ENCODE measurements at regions not wholly inside any gene's neighbourhood (a gene's known extent, or its start where the extent isn't known, plus 50 kb on each side); places are given as distances from the start of the nearest gene placed in this dataset.

DNA sequence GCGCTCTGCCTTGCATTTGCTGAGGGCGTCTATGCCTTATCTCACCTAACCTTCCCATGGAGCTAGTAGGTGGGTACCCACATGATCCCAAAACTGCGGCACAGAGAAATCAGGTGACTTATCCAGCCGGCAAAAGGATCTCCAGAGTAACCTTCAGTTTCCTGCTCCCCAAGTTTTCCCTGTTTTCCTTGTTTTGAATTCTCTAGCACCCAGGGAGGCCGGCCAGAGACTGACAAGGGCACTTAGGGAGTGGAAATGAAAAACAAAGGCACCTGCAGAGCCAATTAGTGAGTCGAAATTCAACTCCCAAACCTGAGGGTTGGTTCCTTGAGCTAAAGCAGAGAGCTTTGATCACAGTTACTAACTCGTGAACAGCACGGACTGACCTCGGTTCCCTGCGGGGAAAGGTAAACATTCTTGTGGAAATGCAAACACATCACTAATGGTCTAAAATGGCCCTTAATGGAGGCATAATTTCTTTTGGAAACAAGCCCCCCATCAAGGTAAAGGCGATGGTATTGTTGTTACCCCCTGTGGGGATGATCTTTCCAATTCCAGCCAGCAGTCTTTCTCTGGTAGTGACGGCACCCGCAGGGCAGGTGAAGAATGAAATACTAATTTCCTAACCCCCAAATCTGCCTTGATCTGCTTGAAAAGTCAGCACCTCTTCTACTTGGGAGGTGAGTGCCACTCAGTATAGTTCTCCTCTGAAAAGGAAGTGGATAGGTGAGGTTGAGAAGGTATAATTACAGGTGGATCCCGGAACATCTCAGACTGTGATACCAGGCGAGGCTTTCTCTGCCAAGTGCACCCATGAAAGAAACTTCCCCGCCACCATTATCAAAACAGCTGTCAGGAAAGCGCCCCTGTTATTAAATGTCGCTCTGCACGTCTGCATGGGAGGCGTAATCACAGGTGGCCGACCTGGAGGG, 365.6 kb upstream of the AUTS2 start:
- TF ChIP-seq, protein P1, sequence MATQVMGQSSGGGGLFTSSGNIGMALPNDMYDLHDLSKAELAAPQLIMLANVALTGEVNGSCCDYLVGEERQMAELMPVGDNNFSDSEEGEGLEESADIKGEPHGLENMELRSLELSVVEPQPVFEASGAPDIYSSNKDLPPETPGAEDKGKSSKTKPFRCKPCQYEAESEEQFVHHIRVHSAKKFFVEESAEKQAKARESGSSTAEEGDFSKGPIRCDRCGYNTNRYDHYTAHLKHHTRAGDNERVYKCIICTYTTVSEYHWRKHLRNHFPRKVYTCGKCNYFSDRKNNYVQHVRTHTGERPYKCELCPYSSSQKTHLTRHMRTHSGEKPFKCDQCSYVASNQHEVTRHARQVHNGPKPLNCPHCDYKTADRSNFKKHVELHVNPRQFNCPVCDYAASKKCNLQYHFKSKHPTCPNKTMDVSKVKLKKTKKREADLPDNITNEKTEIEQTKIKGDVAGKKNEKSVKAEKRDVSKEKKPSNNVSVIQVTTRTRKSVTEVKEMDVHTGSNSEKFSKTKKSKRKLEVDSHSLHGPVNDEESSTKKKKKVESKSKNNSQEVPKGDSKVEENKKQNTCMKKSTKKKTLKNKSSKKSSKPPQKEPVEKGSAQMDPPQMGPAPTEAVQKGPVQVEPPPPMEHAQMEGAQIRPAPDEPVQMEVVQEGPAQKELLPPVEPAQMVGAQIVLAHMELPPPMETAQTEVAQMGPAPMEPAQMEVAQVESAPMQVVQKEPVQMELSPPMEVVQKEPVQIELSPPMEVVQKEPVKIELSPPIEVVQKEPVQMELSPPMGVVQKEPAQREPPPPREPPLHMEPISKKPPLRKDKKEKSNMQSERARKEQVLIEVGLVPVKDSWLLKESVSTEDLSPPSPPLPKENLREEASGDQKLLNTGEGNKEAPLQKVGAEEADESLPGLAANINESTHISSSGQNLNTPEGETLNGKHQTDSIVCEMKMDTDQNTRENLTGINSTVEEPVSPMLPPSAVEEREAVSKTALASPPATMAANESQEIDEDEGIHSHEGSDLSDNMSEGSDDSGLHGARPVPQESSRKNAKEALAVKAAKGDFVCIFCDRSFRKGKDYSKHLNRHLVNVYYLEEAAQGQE (IDR thresholded peaks at IDR 0.05; ENCODE audit: insufficient read depth in 1 of 2, low read depth in 2 of 2, low read length in 2 of 2), result no peak
- TF ChIP-seq SIN3A (IDR thresholded peaks at IDR 0.05; ENCODE audit: borderline replicate concordance, insufficient read depth, low read length) (no peak), POLR2AphosphoS5 (IDR thresholded peaks at IDR 0.05; ENCODE audit: low read depth, low read length) (no peak), TAF1 (IDR thresholded peaks at IDR 0.05; ENCODE audit: borderline replicate concordance, insufficient read depth, low read length) (no peak), FOXP2 (optimal IDR thresholded peaks at IDR 0.05; ENCODE audit: borderline replicate concordance, extremely low read depth, extremely low read length, insufficient read depth) (no peak)

Data from PFSK-1 (cell line).